Panc1 (cell line): ENCODE measurements at regions not wholly inside any gene's neighbourhood (a gene's known extent, or its start where the extent isn't known, plus 50 kb on each side); places are given as distances from the start of the nearest gene placed in this dataset.

Source experiments
- ATAC-seq: fragments of 200-7000 bp; cut with Tn5 transposase; 2 replicates; pipeline ENCODE4 v1.9.1; 2020; ENCODE audit warnings: mild to moderate bottlenecking, moderate library complexity
- BruUV-seq: library from RNA; stranded (reverse); fragments of 400-500 nt; replicated peaks from 2 replicates; lab custom pipeline; 2021; lab: Mats Ljungman, UMichigan
- CTCF ChIA-PET: fragments of 300-600 bp; sonication (Branson Sonifier 250); formaldehyde crosslinking; loops from one replicate; lab custom pipeline; 2022; ENCODE audit warnings: antibody characterized with exemption; lab: Charles Lee
- POLR2A ChIA-PET: fragments of 300-600 bp; sonication (Branson Sonifier 250); formaldehyde crosslinking; loops from one replicate; lab custom pipeline; 2022; ENCODE audit warnings: antibody characterized with exemption; lab: Charles Lee
- DNase-seq: peaks from one replicate; pipeline ENCODE4 v3.0.0-alpha.2; 2010; ENCODE audit warnings: low read depth, low spot score
- H3K27ac ChIP-seq: 2 replicates; pipeline ENCODE4 v1.5.1; 2011; ENCODE audit warnings: mild to moderate bottlenecking, low read length, inconsistent platforms
- H3K27me3 ChIP-seq: fragments of 200-500 bp; sonication (Bioruptor generic); 2 replicates; pipeline ENCODE4 v1.6.0; 2014; ENCODE audit warnings: low read length, inconsistent platforms; ENCODE audit not compliant: control insufficient read depth, insufficient read depth
- H3K36me3 ChIP-seq: fragments of 200-500 bp; sonication (Bioruptor generic); 2 replicates; pipeline ENCODE4 v1.5.1; 2014; ENCODE audit warnings: inconsistent platforms, mild to moderate bottlenecking, low read length, moderate library complexity; ENCODE audit not compliant: control insufficient read depth, insufficient read depth
- H3K4me1 ChIP-seq: 2 replicates; pipeline ENCODE4 v1.5.1; 2011; ENCODE audit warnings: inconsistent platforms, mild to moderate bottlenecking, low read length, moderate library complexity; ENCODE audit not compliant: control insufficient read depth, insufficient read depth
- H3K4me3 ChIP-seq, 2 experiments: 2 replicates each; pipeline ENCODE4 v1.5.1; 2011 to 2012; ENCODE audit warnings: low read depth in 2 of 2, low read length in 2 of 2, mild to moderate bottlenecking in 2 of 2, inconsistent platforms in 1 of 2, moderate library complexity in 1 of 2
- H3K9me3 ChIP-seq: fragments of 200-500 bp; sonication (Bioruptor generic); 2 replicates; pipeline ENCODE4 v1.5.1; 2014; ENCODE audit warnings: low read depth, mild to moderate bottlenecking, inconsistent platforms, low read length, moderate library complexity; ENCODE audit not compliant: control insufficient read depth, insufficient read depth
- POLR2AphosphoS5 ChIP-seq: IDR thresholded peaks from 2 replicates; pipeline ENCODE4 v1.6.1; 2012; ENCODE audit warnings: mild to moderate bottlenecking, low read depth, low read length, moderate library complexity
- SIN3A ChIP-seq: IDR thresholded peaks from 2 replicates; pipeline ENCODE4 v1.6.1; 2012; ENCODE audit warnings: low read depth, mild to moderate bottlenecking, low read length, moderate library complexity, borderline replicate concordance; ENCODE audit not compliant: insufficient read depth
- TCF7L2 ChIP-seq: IDR thresholded peaks from 2 replicates; pipeline ENCODE4 v1.6.1; 2011; ENCODE audit warnings: mild to moderate bottlenecking, low read depth, low read length, inconsistent platforms
- in situ Hi-C: cut with HindIII; loops from 2 replicates; pipeline ENCODE4 v1.10.0; 2016; ENCODE audit warnings: low sequenced_read_pairs, low pct_unique_long_range_greater_than_20kb
- intact Hi-C: fragments of 100-400 bp; cut with micrococcal nuclease; formaldehyde crosslinking; loops from one replicate; pipeline ENCODE4 v1.10.0; 2022; ENCODE audit not compliant: unreplicated experiment
- TF ChIP-seq, protein P1 (sequence below), 2 experiments: IDR thresholded peaks; 2 replicates each; pipeline ENCODE4 v1.6.1; 2011 to 2012; ENCODE audit warnings: low read depth in 2 of 2, control low read depth in 1 of 2, low read length in 1 of 2, mild to moderate bottlenecking in 1 of 2, moderate library complexity in 1 of 2; ENCODE audit not compliant: insufficient read depth in 1 of 2

DNA sequence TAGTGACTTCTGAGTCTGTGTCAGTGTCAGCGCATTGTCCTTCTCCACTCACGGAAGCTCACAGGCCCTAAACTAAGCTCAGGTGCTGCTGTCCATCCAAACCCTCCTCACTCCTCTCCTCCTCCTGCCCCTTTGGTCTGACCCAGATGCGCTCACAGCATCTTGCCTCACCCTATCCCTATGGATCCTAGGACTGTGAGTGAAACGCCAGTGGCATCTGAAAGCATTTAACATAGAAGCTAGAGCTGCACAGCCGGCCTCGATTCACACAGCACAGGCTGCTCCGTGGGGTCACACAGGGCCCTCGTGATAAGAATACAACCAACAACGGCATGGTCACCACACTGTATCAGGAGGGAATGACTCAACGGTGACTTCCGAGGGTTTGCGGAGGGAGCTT, 149.1 kb upstream of the SPACA7 start:
- Histone ChIP-seq H3K27ac (no peak overlapping the region), H3K4me1 (no peaks in the 10 kb centered on the region), H3K27me3 (no peaks in the 10 kb centered on the region), H3K36me3 (no peaks in the 10 kb centered on the region), H3K4me3 (no peak overlapping the region), H3K9me3 (no peaks in the 10 kb centered on the region)
- intact Hi-C loops, result no loop called here
- no peak for ATAC-seq
- no TSS peak for BruUV-seq
- CTCF ChIA-PET, result interaction anchor here (0.6 kb wide), 1 partner anchor 962 kb away, joined by 4 read pairs; no protein-coding TSS in a partner anchor
- DNase-seq, result no peak
- POLR2A ChIA-PET, result no interaction called here
- in situ Hi-C loops, result no loop called here
- TF ChIP-seq, protein P1, sequence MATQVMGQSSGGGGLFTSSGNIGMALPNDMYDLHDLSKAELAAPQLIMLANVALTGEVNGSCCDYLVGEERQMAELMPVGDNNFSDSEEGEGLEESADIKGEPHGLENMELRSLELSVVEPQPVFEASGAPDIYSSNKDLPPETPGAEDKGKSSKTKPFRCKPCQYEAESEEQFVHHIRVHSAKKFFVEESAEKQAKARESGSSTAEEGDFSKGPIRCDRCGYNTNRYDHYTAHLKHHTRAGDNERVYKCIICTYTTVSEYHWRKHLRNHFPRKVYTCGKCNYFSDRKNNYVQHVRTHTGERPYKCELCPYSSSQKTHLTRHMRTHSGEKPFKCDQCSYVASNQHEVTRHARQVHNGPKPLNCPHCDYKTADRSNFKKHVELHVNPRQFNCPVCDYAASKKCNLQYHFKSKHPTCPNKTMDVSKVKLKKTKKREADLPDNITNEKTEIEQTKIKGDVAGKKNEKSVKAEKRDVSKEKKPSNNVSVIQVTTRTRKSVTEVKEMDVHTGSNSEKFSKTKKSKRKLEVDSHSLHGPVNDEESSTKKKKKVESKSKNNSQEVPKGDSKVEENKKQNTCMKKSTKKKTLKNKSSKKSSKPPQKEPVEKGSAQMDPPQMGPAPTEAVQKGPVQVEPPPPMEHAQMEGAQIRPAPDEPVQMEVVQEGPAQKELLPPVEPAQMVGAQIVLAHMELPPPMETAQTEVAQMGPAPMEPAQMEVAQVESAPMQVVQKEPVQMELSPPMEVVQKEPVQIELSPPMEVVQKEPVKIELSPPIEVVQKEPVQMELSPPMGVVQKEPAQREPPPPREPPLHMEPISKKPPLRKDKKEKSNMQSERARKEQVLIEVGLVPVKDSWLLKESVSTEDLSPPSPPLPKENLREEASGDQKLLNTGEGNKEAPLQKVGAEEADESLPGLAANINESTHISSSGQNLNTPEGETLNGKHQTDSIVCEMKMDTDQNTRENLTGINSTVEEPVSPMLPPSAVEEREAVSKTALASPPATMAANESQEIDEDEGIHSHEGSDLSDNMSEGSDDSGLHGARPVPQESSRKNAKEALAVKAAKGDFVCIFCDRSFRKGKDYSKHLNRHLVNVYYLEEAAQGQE (IDR thresholded peaks at IDR 0.05; ENCODE audit: insufficient read depth in 1 of 2, low read depth in 2 of 2, low read length in 1 of 2), result no peak
- TF ChIP-seq POLR2AphosphoS5, result no peak

DNA sequence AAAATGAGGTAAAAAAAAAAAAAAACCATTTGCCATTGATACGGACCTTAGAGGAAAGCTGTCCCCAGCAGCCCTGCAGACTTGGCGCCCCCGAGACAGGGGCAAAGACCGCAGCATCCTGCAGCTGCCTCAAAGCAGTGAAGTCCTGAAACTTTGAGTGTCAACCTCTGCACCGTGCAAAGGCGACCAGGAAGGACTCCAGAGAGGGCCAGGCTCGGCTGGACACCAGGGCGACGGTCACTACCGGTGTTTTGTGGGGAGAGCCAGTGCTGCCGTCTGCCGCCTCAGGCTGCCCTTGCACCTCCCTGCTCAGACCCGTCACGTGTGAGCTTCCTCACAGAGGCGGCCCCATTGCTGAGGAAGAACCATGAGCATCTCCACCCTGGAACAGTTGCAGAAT, 146.7 kb upstream of the SPACA7 start:
- in situ Hi-C loops, result no loop called here
- H3K4me3 ChIP-seq, result no peak overlapping the region
- no peaks in the 10 kb centered on the region for H3K4me1 ChIP-seq
- DNase-seq, result no peak
- ATAC-seq, result no peak
- ChIA-PET CTCF (no interaction called here), POLR2A (no interaction called here)
- H3K36me3 ChIP-seq, result no peaks in the 10 kb centered on the region
- H3K27ac ChIP-seq, result no peak overlapping the region
- TF ChIP-seq TCF7L2, result no peak
- TF ChIP-seq, protein P1 (IDR thresholded peaks at IDR 0.05; ENCODE audit: insufficient read depth in 1 of 2, low read depth in 2 of 2, low read length in 1 of 2), result no peak
- TF ChIP-seq SIN3A, result no peak
- no TSS peak for BruUV-seq
- no peaks in the 10 kb centered on the region; the same call in 1 of the 2 replicates for H3K27me3 ChIP-seq
- H3K9me3 ChIP-seq, result no peaks in the 10 kb centered on the region
- intact Hi-C loops, result no loop called here
